Panc1 (cell line): ENCODE measurements at regions not wholly inside any gene's neighbourhood (a gene's known extent, or its start where the extent isn't known, plus 50 kb on each side); places are given as distances from the start of the nearest gene placed in this dataset.

Source experiments
- ATAC-seq: fragments of 200-7000 bp; cut with Tn5 transposase; 2 replicates; pipeline ENCODE4 v1.9.1; 2020; ENCODE audit warnings: mild to moderate bottlenecking, moderate library complexity
- BruUV-seq: library from RNA; stranded (reverse); fragments of 400-500 nt; replicated peaks from 2 replicates; lab custom pipeline; 2021; lab: Mats Ljungman, UMichigan
- CTCF ChIA-PET: fragments of 300-600 bp; sonication (Branson Sonifier 250); formaldehyde crosslinking; loops from one replicate; lab custom pipeline; 2022; ENCODE audit warnings: antibody characterized with exemption; lab: Charles Lee
- POLR2A ChIA-PET: fragments of 300-600 bp; sonication (Branson Sonifier 250); formaldehyde crosslinking; loops from one replicate; lab custom pipeline; 2022; ENCODE audit warnings: antibody characterized with exemption; lab: Charles Lee
- DNase-seq: peaks from one replicate; pipeline ENCODE4 v3.0.0-alpha.2; 2010; ENCODE audit warnings: low read depth, low spot score
- H3K27ac ChIP-seq: 2 replicates; pipeline ENCODE4 v1.5.1; 2011; ENCODE audit warnings: mild to moderate bottlenecking, low read length, inconsistent platforms
- H3K27me3 ChIP-seq: fragments of 200-500 bp; sonication (Bioruptor generic); 2 replicates; pipeline ENCODE4 v1.6.0; 2014; ENCODE audit warnings: low read length, inconsistent platforms; ENCODE audit not compliant: control insufficient read depth, insufficient read depth
- H3K36me3 ChIP-seq: fragments of 200-500 bp; sonication (Bioruptor generic); 2 replicates; pipeline ENCODE4 v1.5.1; 2014; ENCODE audit warnings: inconsistent platforms, mild to moderate bottlenecking, low read length, moderate library complexity; ENCODE audit not compliant: control insufficient read depth, insufficient read depth
- H3K4me1 ChIP-seq: 2 replicates; pipeline ENCODE4 v1.5.1; 2011; ENCODE audit warnings: inconsistent platforms, mild to moderate bottlenecking, low read length, moderate library complexity; ENCODE audit not compliant: control insufficient read depth, insufficient read depth
- H3K4me3 ChIP-seq, 2 experiments: 2 replicates each; pipeline ENCODE4 v1.5.1; 2011 to 2012; ENCODE audit warnings: low read depth in 2 of 2, low read length in 2 of 2, mild to moderate bottlenecking in 2 of 2, inconsistent platforms in 1 of 2, moderate library complexity in 1 of 2
- H3K9me3 ChIP-seq: fragments of 200-500 bp; sonication (Bioruptor generic); 2 replicates; pipeline ENCODE4 v1.5.1; 2014; ENCODE audit warnings: low read depth, mild to moderate bottlenecking, inconsistent platforms, low read length, moderate library complexity; ENCODE audit not compliant: control insufficient read depth, insufficient read depth
- POLR2AphosphoS5 ChIP-seq: IDR thresholded peaks from 2 replicates; pipeline ENCODE4 v1.6.1; 2012; ENCODE audit warnings: mild to moderate bottlenecking, low read depth, low read length, moderate library complexity
- SIN3A ChIP-seq: IDR thresholded peaks from 2 replicates; pipeline ENCODE4 v1.6.1; 2012; ENCODE audit warnings: low read depth, mild to moderate bottlenecking, low read length, moderate library complexity, borderline replicate concordance; ENCODE audit not compliant: insufficient read depth
- TCF7L2 ChIP-seq: IDR thresholded peaks from 2 replicates; pipeline ENCODE4 v1.6.1; 2011; ENCODE audit warnings: mild to moderate bottlenecking, low read depth, low read length, inconsistent platforms
- in situ Hi-C: cut with HindIII; loops from 2 replicates; pipeline ENCODE4 v1.10.0; 2016; ENCODE audit warnings: low sequenced_read_pairs, low pct_unique_long_range_greater_than_20kb
- intact Hi-C: fragments of 100-400 bp; cut with micrococcal nuclease; formaldehyde crosslinking; loops from one replicate; pipeline ENCODE4 v1.10.0; 2022; ENCODE audit not compliant: unreplicated experiment
- TF ChIP-seq, protein P1 (sequence below): fragments of 450-650 bp; IDR thresholded peaks from 2 replicates; pipeline ENCODE4 v1.5.1; 2017; ENCODE audit warnings: mild to moderate bottlenecking
- TF ChIP-seq, protein P2 (sequence below), 2 experiments: IDR thresholded peaks; 2 replicates each; pipeline ENCODE4 v1.6.1; 2011 to 2012; ENCODE audit warnings: low read depth in 2 of 2, control low read depth in 1 of 2, low read length in 1 of 2, mild to moderate bottlenecking in 1 of 2, moderate library complexity in 1 of 2; ENCODE audit not compliant: insufficient read depth in 1 of 2

DNA sequence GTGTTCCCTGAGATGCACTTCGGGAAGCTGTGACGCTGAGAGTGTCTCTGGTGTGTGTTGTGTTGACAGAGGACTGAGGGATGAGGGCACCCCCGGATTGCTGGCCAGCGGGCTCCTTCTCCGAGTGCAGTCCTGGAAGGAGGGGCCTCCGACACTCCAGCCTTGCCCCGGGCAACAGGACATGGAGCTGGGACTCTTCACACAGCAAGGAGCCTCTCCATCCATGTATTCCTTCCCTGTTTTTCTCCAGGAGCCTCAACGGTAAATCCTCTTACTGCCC lies 61.3 kb downstream of the SOX1 start:
- no peak for TF ChIP-seq SIN3A
- TF ChIP-seq, protein P1, sequence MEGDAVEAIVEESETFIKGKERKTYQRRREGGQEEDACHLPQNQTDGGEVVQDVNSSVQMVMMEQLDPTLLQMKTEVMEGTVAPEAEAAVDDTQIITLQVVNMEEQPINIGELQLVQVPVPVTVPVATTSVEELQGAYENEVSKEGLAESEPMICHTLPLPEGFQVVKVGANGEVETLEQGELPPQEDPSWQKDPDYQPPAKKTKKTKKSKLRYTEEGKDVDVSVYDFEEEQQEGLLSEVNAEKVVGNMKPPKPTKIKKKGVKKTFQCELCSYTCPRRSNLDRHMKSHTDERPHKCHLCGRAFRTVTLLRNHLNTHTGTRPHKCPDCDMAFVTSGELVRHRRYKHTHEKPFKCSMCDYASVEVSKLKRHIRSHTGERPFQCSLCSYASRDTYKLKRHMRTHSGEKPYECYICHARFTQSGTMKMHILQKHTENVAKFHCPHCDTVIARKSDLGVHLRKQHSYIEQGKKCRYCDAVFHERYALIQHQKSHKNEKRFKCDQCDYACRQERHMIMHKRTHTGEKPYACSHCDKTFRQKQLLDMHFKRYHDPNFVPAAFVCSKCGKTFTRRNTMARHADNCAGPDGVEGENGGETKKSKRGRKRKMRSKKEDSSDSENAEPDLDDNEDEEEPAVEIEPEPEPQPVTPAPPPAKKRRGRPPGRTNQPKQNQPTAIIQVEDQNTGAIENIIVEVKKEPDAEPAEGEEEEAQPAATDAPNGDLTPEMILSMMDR: no peak
- no peak for TF ChIP-seq TCF7L2
- TF ChIP-seq POLR2AphosphoS5: no peak
- TF ChIP-seq, protein P2, sequence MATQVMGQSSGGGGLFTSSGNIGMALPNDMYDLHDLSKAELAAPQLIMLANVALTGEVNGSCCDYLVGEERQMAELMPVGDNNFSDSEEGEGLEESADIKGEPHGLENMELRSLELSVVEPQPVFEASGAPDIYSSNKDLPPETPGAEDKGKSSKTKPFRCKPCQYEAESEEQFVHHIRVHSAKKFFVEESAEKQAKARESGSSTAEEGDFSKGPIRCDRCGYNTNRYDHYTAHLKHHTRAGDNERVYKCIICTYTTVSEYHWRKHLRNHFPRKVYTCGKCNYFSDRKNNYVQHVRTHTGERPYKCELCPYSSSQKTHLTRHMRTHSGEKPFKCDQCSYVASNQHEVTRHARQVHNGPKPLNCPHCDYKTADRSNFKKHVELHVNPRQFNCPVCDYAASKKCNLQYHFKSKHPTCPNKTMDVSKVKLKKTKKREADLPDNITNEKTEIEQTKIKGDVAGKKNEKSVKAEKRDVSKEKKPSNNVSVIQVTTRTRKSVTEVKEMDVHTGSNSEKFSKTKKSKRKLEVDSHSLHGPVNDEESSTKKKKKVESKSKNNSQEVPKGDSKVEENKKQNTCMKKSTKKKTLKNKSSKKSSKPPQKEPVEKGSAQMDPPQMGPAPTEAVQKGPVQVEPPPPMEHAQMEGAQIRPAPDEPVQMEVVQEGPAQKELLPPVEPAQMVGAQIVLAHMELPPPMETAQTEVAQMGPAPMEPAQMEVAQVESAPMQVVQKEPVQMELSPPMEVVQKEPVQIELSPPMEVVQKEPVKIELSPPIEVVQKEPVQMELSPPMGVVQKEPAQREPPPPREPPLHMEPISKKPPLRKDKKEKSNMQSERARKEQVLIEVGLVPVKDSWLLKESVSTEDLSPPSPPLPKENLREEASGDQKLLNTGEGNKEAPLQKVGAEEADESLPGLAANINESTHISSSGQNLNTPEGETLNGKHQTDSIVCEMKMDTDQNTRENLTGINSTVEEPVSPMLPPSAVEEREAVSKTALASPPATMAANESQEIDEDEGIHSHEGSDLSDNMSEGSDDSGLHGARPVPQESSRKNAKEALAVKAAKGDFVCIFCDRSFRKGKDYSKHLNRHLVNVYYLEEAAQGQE (IDR thresholded peaks at IDR 0.05; ENCODE audit: insufficient read depth in 1 of 2, low read depth in 2 of 2, low read length in 1 of 2): no peak
- H3K36me3 ChIP-seq: no peaks in the 10 kb centered on the region
- H3K27ac ChIP-seq: no peak overlapping the region
- POLR2A ChIA-PET: no interaction called here
- in situ Hi-C loops: no loop called here
- H3K4me3 ChIP-seq: no peak overlapping the region
- H3K4me1 ChIP-seq: no peaks in the 10 kb centered on the region
- DNase-seq: no peak
- BruUV-seq: no TSS peak
- intact Hi-C loops: no loop called here
- peaks cover 2% of the 10 kb centered on the region; the same call in 1 of the 2 replicates for H3K27me3 ChIP-seq
- ATAC-seq: no peak
- CTCF ChIA-PET: no interaction called here
- H3K9me3 ChIP-seq: no peaks in the 10 kb centered on the region

DNA sequence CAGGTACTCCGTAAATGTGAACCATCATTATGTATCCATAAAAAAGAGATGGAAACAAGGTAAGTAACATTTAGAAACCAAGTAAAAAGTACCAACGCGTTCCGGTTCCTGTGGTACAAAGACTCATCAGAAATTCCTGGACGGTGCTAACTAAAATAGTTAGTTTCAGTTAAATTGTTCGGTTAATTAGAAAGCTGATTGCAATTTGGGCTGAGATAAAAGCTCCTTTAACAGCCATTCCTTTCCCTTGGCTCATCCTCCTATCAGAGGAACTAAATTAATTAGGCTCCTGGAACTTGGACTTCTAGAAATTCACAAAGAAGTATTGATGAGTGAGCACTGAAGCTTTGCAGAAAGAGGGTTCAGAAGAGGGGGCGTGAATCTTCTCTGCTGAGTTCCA lies 63.5 kb downstream of the SOX1 start:
- POLR2A ChIA-PET: no interaction called here
- TF ChIP-seq TCF7L2 (no peak), POLR2AphosphoS5 (no peak), SIN3A (no peak)
- TF ChIP-seq, protein P1: no peak
- TF ChIP-seq, protein P2 (IDR thresholded peaks at IDR 0.05; ENCODE audit: insufficient read depth in 1 of 2, low read depth in 2 of 2, low read length in 1 of 2): no peak
- intact Hi-C loops (no loop called here), in situ Hi-C loops (no loop called here)
- Histone ChIP-seq H3K4me1 (no peaks in the 10 kb centered on the region), H3K27me3 (no peaks in the 10 kb centered on the region; the same call in 1 of the 2 replicates), H3K27ac (no peak overlapping the region), H3K4me3 (no peak overlapping the region), H3K36me3 (no peaks in the 10 kb centered on the region), H3K9me3 (no peaks in the 10 kb centered on the region)
- no TSS peak for BruUV-seq
- no peak for ATAC-seq
- no peak for DNase-seq
- CTCF ChIA-PET: no interaction called here
